Fibroblast of lung (primary cell): ENCODE measurements at regions not wholly inside any gene's neighbourhood (a gene's known extent, or its start where the extent isn't known, plus 50 kb on each side); places are given as distances from the start of the nearest gene placed in this dataset.

Source experiments
- DNase-seq, 2 donors: peaks; one replicate each; pipeline versions ENCODE4 v3.0.0 to v3.0.0-alpha.2; 2010; ENCODE audit warnings: low read depth in 2 of 2
- H2AFZ ChIP-seq: 2 replicates; pipeline ENCODE4 v1.5.1; 2012; ENCODE audit warnings: low read length, control low read depth, inconsistent platforms
- H3K27ac ChIP-seq: 2 replicates; pipeline ENCODE4 v1.5.1; 2011; ENCODE audit warnings: low read length, control low read depth; ENCODE audit not compliant: insufficient read depth
- H3K27me3 ChIP-seq: 2 replicates; pipeline ENCODE4 v1.5.1; 2011; ENCODE audit warnings: mild to moderate bottlenecking, low read length; ENCODE audit not compliant: control insufficient read depth, insufficient read depth
- H3K36me3 ChIP-seq: 2 replicates; pipeline ENCODE4 v1.5.1; 2011; ENCODE audit warnings: low read length; ENCODE audit not compliant: control insufficient read depth, insufficient read depth
- H3K4me1 ChIP-seq: 2 replicates; pipeline ENCODE4 v1.5.1; 2011; ENCODE audit warnings: low read length; ENCODE audit not compliant: control insufficient read depth, insufficient read depth; ENCODE audit errors: extremely low read depth
- H3K4me2 ChIP-seq: 2 replicates; pipeline ENCODE4 v1.5.1; 2011; ENCODE audit warnings: low read length, control low read depth; ENCODE audit not compliant: insufficient read depth; ENCODE audit errors: extremely low read depth
- H3K4me3 ChIP-seq, 4 experiments: fragments of 200-600 bp in 1 of 4; sonication (generic) in 1 of 4; replicated peaks in 1 of 4; 2 replicates each; pipeline ENCODE4 v1.5.1; 2011 to 2016; ENCODE audit warnings: low read length in 4 of 4, low read depth in 3 of 4, mild to moderate bottlenecking in 3 of 4, control low read depth in 2 of 4, inconsistent platforms in 1 of 4, mixed read lengths in 1 of 4; ENCODE audit not compliant: insufficient read depth in 1 of 4; ENCODE audit errors: control extremely low read depth in 1 of 4
- H3K79me2 ChIP-seq: 2 replicates; pipeline ENCODE4 v1.5.1; 2012; ENCODE audit warnings: mild to moderate bottlenecking, low read length, inconsistent platforms; ENCODE audit not compliant: control insufficient read depth, insufficient read depth
- H3K9ac ChIP-seq: 2 replicates; pipeline ENCODE4 v1.5.1; 2011; ENCODE audit warnings: mild to moderate bottlenecking, low read length, control low read depth; ENCODE audit not compliant: insufficient read depth
- H3K9me3 ChIP-seq: 2 replicates; pipeline ENCODE4 v1.5.1; 2012; ENCODE audit warnings: low read depth, low read length; ENCODE audit not compliant: control insufficient read depth, insufficient read depth
- H4K20me1 ChIP-seq: 2 replicates; pipeline ENCODE4 v1.5.1; 2011; ENCODE audit warnings: low read length; ENCODE audit not compliant: control insufficient read depth, insufficient read depth; ENCODE audit errors: extremely low read depth
- EZH2 ChIP-seq: IDR thresholded peaks from 2 replicates; pipeline ENCODE4 v1.5.1; 2012; ENCODE audit warnings: low read length, control low read depth, mild to moderate bottlenecking; ENCODE audit errors: missing control alignments
- TF ChIP-seq, protein P1 (sequence below), 2 donors: IDR thresholded peaks in 1 of 2; conservative IDR thresholded peaks in 1 of 2; 1 replicate in 1 of 2; 2 replicates in 1 of 2; pipeline ENCODE4 v1.5.1; 2011 to 2012; ENCODE audit warnings: low read length in 2 of 2, control low read depth in 1 of 2, inconsistent platforms in 1 of 2, low read depth in 1 of 2, mild to moderate bottlenecking in 1 of 2

DNA sequence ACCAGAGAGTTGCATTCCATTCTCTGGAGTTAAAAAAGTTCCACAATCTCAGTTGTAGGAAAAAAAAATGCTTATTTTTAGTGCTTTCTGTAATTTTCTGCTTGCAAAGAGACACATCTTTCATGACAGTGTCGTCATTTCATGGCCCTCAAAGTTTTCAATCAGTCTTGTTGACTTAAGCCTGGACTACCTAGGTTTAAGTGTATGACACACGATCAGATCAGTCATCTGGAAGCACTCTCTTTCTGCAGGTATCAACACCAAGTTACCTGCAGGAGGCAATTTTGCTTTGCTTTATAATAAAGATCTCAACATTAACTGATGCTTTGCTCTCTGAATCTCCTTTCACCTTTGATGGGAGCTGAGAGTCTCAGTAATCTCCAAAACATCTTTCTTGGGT is 251.6 kb downstream of the BCAT1 start:
- no peaks in the 10 kb centered on the region for H3K27me3 ChIP-seq
- H2AFZ ChIP-seq, result no peak overlapping the region
- no peak overlapping the region for H3K4me3 ChIP-seq
- H4K20me1 ChIP-seq, result no peaks in the 10 kb centered on the region
- H3K4me1 ChIP-seq, result no peaks in the 10 kb centered on the region
- no peak overlapping the region for H3K9ac ChIP-seq
- TF ChIP-seq EZH2, result no peak
- TF ChIP-seq, protein P1, sequence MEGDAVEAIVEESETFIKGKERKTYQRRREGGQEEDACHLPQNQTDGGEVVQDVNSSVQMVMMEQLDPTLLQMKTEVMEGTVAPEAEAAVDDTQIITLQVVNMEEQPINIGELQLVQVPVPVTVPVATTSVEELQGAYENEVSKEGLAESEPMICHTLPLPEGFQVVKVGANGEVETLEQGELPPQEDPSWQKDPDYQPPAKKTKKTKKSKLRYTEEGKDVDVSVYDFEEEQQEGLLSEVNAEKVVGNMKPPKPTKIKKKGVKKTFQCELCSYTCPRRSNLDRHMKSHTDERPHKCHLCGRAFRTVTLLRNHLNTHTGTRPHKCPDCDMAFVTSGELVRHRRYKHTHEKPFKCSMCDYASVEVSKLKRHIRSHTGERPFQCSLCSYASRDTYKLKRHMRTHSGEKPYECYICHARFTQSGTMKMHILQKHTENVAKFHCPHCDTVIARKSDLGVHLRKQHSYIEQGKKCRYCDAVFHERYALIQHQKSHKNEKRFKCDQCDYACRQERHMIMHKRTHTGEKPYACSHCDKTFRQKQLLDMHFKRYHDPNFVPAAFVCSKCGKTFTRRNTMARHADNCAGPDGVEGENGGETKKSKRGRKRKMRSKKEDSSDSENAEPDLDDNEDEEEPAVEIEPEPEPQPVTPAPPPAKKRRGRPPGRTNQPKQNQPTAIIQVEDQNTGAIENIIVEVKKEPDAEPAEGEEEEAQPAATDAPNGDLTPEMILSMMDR (conservative IDR thresholded peaks at IDR 0.05 in 1 of 2, IDR thresholded peaks at IDR 0.05 in 1 of 2; ENCODE audit: low read depth in 1 of 2, low read length in 2 of 2), result no peak
- H3K36me3 ChIP-seq, result no peaks in the 10 kb centered on the region
- no peaks in the 10 kb centered on the region for H3K9me3 ChIP-seq
- H3K79me2 ChIP-seq, result no peaks in the 10 kb centered on the region
- H3K4me2 ChIP-seq, result no peak overlapping the region
- H3K27ac ChIP-seq, result no peak overlapping the region
- no peak for DNase-seq

DNA sequence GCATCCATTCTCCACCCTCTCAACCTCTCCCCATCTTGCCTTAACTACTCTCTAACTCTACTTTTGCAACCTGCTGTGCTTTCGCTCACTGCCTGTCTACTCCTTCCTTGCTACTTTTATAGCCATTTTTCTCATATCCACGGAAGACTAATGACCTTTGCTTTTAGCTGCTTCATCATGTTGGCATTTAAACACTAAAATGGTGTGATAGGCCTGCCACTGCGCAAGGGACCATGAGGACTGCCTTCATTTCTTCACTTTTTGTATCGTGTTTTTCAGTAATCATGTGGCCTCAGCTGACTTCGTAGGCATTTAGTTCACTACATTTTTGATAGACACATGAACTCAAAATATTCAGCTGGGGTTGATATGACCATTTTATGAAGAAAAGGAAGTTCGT is 252.1 kb downstream of the BCAT1 start:
- H2AFZ ChIP-seq, result peak overlapping the region; percentile 24
- H3K27me3 ChIP-seq, result no peaks in the 10 kb centered on the region
- H3K27ac ChIP-seq, result no peak overlapping the region
- H3K4me1 ChIP-seq, result no peaks in the 10 kb centered on the region
- no peak for DNase-seq
- no peak overlapping the region for H3K9ac ChIP-seq
- TF ChIP-seq, protein P1 (conservative IDR thresholded peaks at IDR 0.05 in 1 of 2, IDR thresholded peaks at IDR 0.05 in 1 of 2; ENCODE audit: low read depth in 1 of 2, low read length in 2 of 2), result no peak
- no peak for TF ChIP-seq EZH2
- H3K79me2 ChIP-seq, result no peaks in the 10 kb centered on the region
- H4K20me1 ChIP-seq, result no peaks in the 10 kb centered on the region
- no peaks in the 10 kb centered on the region for H3K36me3 ChIP-seq
- no peaks in the 10 kb centered on the region for H3K9me3 ChIP-seq
- no peak overlapping the region for H3K4me3 ChIP-seq
- H3K4me2 ChIP-seq, result no peak overlapping the region

DNA sequence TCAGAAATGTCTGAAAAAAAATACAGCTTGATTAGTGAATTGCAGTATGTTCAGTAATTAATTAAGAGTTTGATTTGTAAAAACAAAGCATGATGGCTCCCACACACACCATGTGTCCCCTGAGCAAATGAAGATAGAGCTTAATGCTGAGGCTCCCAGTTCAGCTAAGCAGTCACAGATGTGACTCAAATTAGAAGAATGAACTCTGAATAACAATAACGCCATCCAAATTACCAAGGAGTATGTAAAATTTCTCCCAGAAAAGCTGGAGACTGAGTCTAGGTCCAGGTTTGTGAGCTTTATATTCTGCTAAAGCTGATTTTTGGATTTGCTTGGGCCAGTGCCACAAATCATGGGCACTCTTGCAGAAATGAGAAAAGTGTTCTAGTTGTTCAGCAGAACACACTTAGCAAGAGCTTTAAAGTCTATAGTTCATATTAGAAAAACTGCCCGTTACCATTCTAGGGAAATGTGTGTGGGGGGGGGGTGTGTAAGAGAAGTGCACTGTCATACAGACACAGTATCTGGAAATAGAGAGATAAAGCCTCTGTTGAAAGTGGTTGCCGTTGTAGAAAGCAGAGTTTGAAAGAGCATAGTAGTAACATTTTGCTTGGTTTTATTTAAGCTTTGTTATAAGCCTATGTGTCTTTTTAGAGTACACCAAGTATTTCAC is 253.1 kb downstream of the BCAT1 start:
- Histone ChIP-seq H3K4me2 (no peak overlapping the region), H3K4me1 (no peaks in the 10 kb centered on the region), H2AFZ (no peak overlapping the region), H3K79me2 (no peaks in the 10 kb centered on the region), H3K9ac (no peak overlapping the region), H4K20me1 (no peaks in the 10 kb centered on the region), H3K9me3 (no peaks in the 10 kb centered on the region), H3K36me3 (no peaks in the 10 kb centered on the region), H3K27ac (no peak overlapping the region), H3K27me3 (no peaks in the 10 kb centered on the region), H3K4me3 (no peak overlapping the region)
- TF ChIP-seq EZH2, result no peak
- TF ChIP-seq, protein P1 (conservative IDR thresholded peaks at IDR 0.05 in 1 of 2, IDR thresholded peaks at IDR 0.05 in 1 of 2; ENCODE audit: low read depth in 1 of 2, low read length in 2 of 2), result no peak
- DNase-seq, result peak in 1 of 2 donors; percentile 44
